ENCODE measurements at regions not wholly inside any gene's neighbourhood (a gene's known extent, or its start where the extent isn't known, plus 50 kb on each side); places are given as distances from the start of the nearest gene placed in this dataset.

- TF ChIP-seq CTCF (IDR thresholded peaks at IDR 0.05), result no peak
- H3K4me1 ChIP-seq, result peaks cover 0 to 12% (median 4%) of the 10 kb centered on the region in 9 donors
- no peak for ATAC-seq
Observed at GRCh38 chr18:61982475-61982874, 89.7 kb upstream of the RNF152 start.

GRCh38 chr18:61980355-61980754, 87.5 kb upstream of the RNF152 start:
- TF ChIP-seq CTCF (IDR thresholded peaks at IDR 0.05), result no peak
- 78 to 81% methylated on average over 2 of the region's 2 CpGs for WGBS, 2 donors
- H3K27me3 ChIP-seq, result no peaks in the 10 kb centered on the region
- intact Hi-C loops (cut with DNase I), result no loop called here
- no peaks in the 10 kb centered on the region for H3K36me3 ChIP-seq
- H3K4me3 ChIP-seq, result no peak overlapping the region
- H3K27ac ChIP-seq, result no peak overlapping the region
- ATAC-seq (peak in 2 of 8 donors; percentile 39 to 58), DNase-seq (no peak)
- no peaks in the 10 kb centered on the region for H3K9me3 ChIP-seq
- peaks cover 0 to 12% (median 4%) of the 10 kb centered on the region in 9 donors for H3K4me1 ChIP-seq

More at GRCh38 chr18:61982475-61982874, 89.7 kb upstream of the RNF152 start:
- Histone ChIP-seq H3K4me3 (no peak overlapping the region), H3K9me3 (no peaks in the 10 kb centered on the region), H3K36me3 (no peaks in the 10 kb centered on the region), H3K27me3 (no peaks in the 10 kb centered on the region), H3K27ac (no peak overlapping the region)
- no peak for DNase-seq
- intact Hi-C loops (cut with DNase I), result no loop called here
- WGBS, 2 donors, result 55 to 56% methylated on average over 2 of the region's 2 CpGs

GRCh38 chr18:61975526-61976326, 82.9 kb upstream of the RNF152 start:
- H3K36me3 ChIP-seq, result no peaks in the 10 kb centered on the region
- no peaks in the 10 kb centered on the region for H3K27me3 ChIP-seq
- ATAC-seq (no peak), DNase-seq (no peak)
- H3K27ac ChIP-seq, result no peak overlapping the region
- TF ChIP-seq CTCF (IDR thresholded peaks at IDR 0.05), result no peak
- peaks cover 0 to 8% (median 0%) of the 10 kb centered on the region in 9 donors for H3K4me1 ChIP-seq
- no peak overlapping the region for H3K4me3 ChIP-seq
- peaks cover 0 to 10% (median 0%) of the 10 kb centered on the region in 11 donors for H3K9me3 ChIP-seq
- WGBS, 2 donors, result 90 to 92% methylated on average over 9 of the region's 9 CpGs
- intact Hi-C loops (cut with DNase I), result no loop called here

GRCh38 chr18:61973273-61974115, 80.7 kb upstream of the RNF152 start:
- WGBS, 2 donors, result 89 to 92% methylated on average over 6 of the region's 6 CpGs
- Histone ChIP-seq H3K4me3 (no peak overlapping the region), H3K36me3 (no peaks in the 10 kb centered on the region), H3K27me3 (no peaks in the 10 kb centered on the region), H3K27ac (no peak overlapping the region), H3K4me1 (peaks cover 0 to 4% (median 0%) of the 10 kb centered on the region in 9 donors), H3K9me3 (peaks cover 0 to 10% (median 0%) of the 10 kb centered on the region in 11 donors)
- intact Hi-C loops (cut with DNase I), result no loop called here
- TF ChIP-seq CTCF (IDR thresholded peaks at IDR 0.05), result no peak
- ATAC-seq (no peak), DNase-seq (no peak)

Data from heart right ventricle (tissue), 16 donors.